Coronary artery (tissue), 2 donors: ENCODE measurements at regions not wholly inside any gene's neighbourhood (a gene's known extent, or its start where the extent isn't known, plus 50 kb on each side); places are given as distances from the start of the nearest gene placed in this dataset.
A peak's percentile ranks its signal among the peaks of the same experiment; 100 is the strongest.
"Not testable (repeated sequence)": the region's sequence is repeated elsewhere in the genome, so short reads cannot be mapped to it uniquely, and the experiment has no call there.

ENCODE experiments used
- DNase-seq: peaks from one replicate; pipeline ENCODE4 v3.0.0-alpha.2; 2017; ENCODE audit warnings: low spot score
- H3K27ac ChIP-seq, 2 donors: fragments of 200-600 bp; sonication (generic); one replicate each; pipeline ENCODE4 v1.5.1; 2016 to 2019
- H3K4me3 ChIP-seq: fragments of 200-600 bp; sonication (generic); 2 replicates; pipeline ENCODE4 v1.5.1; 2016; ENCODE audit warnings: mild to moderate bottlenecking, moderate library complexity
- CTCF ChIP-seq: fragments of 200-600 bp; sonication (generic); IDR thresholded peaks from one replicate; pipeline ENCODE4 v1.5.1; 2019; ENCODE audit warnings: antibody characterized with exemption

DNA sequence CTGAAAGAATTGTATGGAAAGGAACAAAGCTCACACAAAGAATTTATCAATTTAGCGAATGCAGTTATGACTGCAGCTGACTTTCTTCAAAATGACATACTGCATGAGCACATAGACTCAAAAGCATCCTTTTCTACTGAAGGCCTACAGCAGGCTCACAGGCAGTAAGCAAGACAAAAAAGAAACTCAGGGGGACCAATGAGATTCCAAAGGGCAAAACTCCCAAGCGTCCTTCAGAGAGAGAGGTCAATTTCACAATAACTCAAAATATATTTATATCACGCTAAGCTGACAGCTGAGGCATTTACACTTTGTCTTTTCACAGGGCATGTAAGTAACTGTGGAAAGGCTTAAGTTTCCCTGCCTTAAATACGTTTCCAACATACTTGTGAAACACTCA lies 427.9 kb upstream of the RASGRP1 start:
- no peak overlapping the region for H3K4me3 ChIP-seq
- peak overlapping the region in 1 of 2 donors; percentile 2 for H3K27ac ChIP-seq
- no peak for TF ChIP-seq CTCF
- no peak for DNase-seq

DNA sequence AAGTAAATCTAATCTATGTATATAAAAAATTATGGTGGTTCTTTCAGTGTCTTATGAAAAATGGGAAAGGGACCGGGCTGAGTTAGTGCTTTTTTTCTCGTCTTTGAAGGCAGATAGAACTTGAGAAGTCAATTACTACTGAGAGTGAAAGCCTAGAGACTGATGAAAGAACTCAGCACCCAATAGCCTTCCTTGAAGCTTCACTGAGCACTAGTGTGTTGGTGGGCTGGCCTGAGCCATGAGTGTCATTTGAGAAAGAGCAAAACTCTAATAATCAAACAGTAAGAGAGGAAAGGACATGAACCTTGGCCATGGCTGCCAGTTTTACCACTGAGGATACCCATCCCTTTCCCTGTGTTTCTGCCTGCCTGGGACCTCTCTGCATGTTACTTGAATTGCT lies 428.3 kb upstream of the RASGRP1 start:
- no peak for DNase-seq

DNA sequence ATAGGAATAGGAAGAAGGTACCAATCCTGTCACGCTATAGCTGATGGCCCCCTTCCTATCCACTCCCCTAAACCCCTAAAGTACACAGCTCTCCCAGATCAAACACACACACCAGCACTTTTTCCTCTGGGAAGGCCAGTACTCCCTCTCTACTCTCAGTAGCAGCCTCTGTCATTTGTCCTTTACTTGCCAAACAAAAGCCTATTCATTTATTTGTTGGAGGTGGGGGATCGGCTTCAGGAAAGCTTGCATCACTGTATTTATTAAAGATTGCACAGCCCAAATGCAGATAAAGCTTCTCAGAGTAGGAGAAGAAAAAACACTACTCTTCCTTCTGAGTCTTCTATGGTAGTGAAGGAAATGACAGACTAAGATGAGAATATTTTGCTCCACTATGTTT lies 429.7 kb upstream of the RASGRP1 start:
- H3K27ac ChIP-seq, result peak overlapping the region in 1 of 2 donors; percentile 6
- DNase-seq, result no peak
- no peak for TF ChIP-seq CTCF
- no peak overlapping the region for H3K4me3 ChIP-seq

More for the DNA sequence above, 428.3 kb upstream of the RASGRP1 start:
- Histone ChIP-seq H3K27ac (peak overlapping the region in 1 of 2 donors; percentile 38), H3K4me3 (no peak overlapping the region)
- TF ChIP-seq CTCF, result no peak

DNA sequence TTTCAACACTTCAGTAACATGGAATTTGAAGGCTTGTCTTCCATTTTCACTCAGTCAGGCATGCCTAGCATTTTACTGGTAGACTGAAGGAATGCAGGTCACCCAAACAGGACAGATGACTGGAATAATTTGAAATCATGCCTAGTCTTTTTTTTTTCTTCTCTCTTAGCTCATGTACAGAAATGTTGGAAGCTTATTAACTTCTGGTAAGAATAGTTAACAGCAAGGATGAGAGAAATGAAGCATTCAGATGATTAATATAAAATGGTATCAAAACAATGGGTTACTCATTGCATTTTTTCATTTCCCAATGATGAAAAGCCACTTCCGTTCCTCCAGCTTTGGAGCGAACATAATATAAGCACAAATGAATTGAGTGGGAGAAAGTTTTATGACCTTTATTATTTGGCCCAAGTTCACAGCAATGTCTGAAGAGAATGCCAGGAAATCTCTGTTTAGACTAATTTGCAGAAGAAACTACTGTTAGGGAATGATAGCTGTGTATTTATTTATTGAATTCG lies 431.6 kb upstream of the RASGRP1 start:
- H3K4me3 ChIP-seq, result no peak overlapping the region
- no peak for DNase-seq
- TF ChIP-seq CTCF, result no peak
- H3K27ac ChIP-seq, result peak overlapping the region in 1 of 2 donors; percentile 24

GRCh38 chr15:38997841-38998240 lies 433.2 kb upstream of the RASGRP1 start:
- no peak for TF ChIP-seq CTCF
- DNase-seq, result no peak
- Histone ChIP-seq H3K4me3 (no peak overlapping the region), H3K27ac (no peak overlapping the region)

- no peak for TF ChIP-seq CTCF
- H3K4me3 ChIP-seq, result no peak overlapping the region
- no peak overlapping the region for H3K27ac ChIP-seq
- DNase-seq, result no peak
Observed at GRCh38 chr15:39000008-39000734, 435.6 kb upstream of the RASGRP1 start.

DNA sequence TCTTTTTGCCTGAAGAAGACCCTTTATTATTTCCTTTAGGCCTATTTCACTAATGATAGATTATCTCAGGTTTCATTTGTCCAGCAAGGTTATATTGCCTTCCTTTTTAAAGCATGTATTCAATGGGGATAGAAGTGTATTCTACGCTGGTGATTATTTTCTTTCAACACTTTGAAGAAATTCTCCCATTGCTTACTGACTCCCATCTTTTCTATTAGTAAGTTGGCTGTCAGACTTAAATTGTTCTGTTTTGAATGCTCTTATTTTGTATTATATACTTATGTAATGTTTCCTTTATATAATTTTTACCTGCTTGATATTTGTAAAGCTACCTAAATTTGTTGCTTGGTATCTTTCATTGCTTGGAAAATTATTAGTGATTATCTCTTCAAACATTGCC lies 445.1 kb upstream of the RASGRP1 start:
- H3K4me3 ChIP-seq, result no peak overlapping the region
- no peak for DNase-seq
- no peak for TF ChIP-seq CTCF
- H3K27ac ChIP-seq, result no peak overlapping the region

DNA sequence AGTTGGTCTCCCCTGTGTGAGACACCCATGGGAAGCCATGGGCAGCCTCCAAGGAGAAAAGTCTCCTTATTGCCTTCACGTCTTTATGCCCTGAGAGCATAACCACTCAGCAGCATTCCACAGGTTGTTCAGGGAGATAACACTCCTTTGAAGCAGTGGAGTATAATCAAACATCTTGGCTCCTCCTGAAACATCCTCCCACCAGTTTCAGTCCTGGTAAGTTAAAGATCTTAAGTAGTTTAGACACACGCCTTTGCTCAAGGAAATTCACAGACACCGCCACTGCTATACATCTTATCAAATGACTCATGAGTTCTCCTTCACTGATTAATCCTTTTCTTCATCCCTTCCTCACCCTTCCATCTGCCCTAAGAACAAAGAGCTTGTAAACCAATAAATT lies 446.5 kb upstream of the RASGRP1 start:
- not testable (repeated sequence) for DNase-seq, H3K4me3 ChIP-seq, H3K27ac ChIP-seq
